ENCODE measurements at regions not wholly inside any gene's neighbourhood (a gene's known extent, or its start where the extent isn't known, plus 50 kb on each side); places are given as distances from the start of the nearest gene placed in this dataset.

- CTCF ChIA-PET, result interaction anchor here (0.7 to 1.7 kb wide), 6 partner anchors 16 to 289 kb away, joined by 3 to 4 read pairs (median 3); no protein-coding TSS in a partner anchor
Observed at GRCh38 chr3:22729212-22729611, 473.9 kb upstream of the UBE2E2 start.

DNA sequence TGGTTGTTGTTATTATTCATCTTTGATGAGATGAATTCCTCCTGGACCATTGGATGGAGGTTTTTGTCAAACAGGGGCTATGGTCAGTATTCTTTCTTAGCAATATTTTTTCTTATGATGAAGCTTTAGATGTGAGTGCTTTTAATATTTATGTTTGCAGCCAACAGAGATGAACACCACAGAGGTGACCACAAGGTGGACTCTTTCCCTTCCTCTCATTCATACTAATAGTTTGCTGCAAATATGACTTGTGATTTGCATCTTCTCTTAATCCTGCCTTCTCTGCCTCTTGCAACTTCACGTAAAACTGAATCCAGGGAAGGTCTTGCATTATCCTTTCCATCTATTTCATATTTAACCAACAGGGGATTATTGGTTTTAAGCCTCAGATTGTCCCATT is 473.1 kb upstream of the UBE2E2 start:
- no peaks in the 10 kb centered on the region for H3F3A ChIP-seq (replicated peaks; ENCODE audit: insufficient read depth)
- CTCF ChIA-PET, result interaction anchor here (0.9 to 1.7 kb wide), 5 partner anchors 16 to 290 kb away, joined by 3 to 4 read pairs (median 3); no protein-coding TSS in a partner anchor
- WGBS (ENCODE audit: low lambda C conversion rate), result 7% methylated on average over 1 of the region's 1 CpG
- H3K79me2 ChIP-seq (ENCODE audit: insufficient read depth), result no peaks in the 10 kb centered on the region
- H3K4me2 ChIP-seq, result no peak overlapping the region
- no peaks in the 10 kb centered on the region for H3K36me3 ChIP-seq (replicated peaks in 1 of 2; ENCODE audit: control insufficient read depth in 1 of 2, insufficient read depth in 2 of 2, low read length in 1 of 2)
- H3K9ac ChIP-seq, result no peak overlapping the region
- H3K9me2 ChIP-seq, result no peaks in the 10 kb centered on the region
- no peaks in the 10 kb centered on the region for H3K27me3 ChIP-seq (ENCODE audit: insufficient read depth)
- no peaks in the 10 kb centered on the region for H3K9me3 ChIP-seq
- no peak overlapping the region for H2AFZ ChIP-seq (ENCODE audit: low read depth)
- H3K27ac ChIP-seq (ENCODE audit: low read depth in 2 of 2, low read length in 1 of 2), result no peak overlapping the region
- peak; percentile 6 for DNase-seq
- no peaks in the 10 kb centered on the region for H4K20me1 ChIP-seq (ENCODE audit: insufficient read depth)
- H3K4me3 ChIP-seq (ENCODE audit: low read depth in 2 of 2, low read length in 1 of 2), result no peak overlapping the region
- no peaks in the 10 kb centered on the region for H3K4me1 ChIP-seq (ENCODE audit: control insufficient read depth in 1 of 2, insufficient read depth in 2 of 2, low read depth in 1 of 2, low read length in 1 of 2)
- POLR2A ChIA-PET, result no interaction called here
- peak; percentile 32 for TF ChIP-seq SMC3 (IDR thresholded peaks at IDR 0.05; ENCODE audit: low read depth, low read length)
- peak; percentile 68 for TF ChIP-seq RAD21 (IDR thresholded peaks at IDR 0.05; ENCODE audit: low read length)
- no peak for TF ChIP-seq GABPA (IDR thresholded peaks at IDR 0.05; ENCODE audit: low read depth)
- TF ChIP-seq CTCF (IDR thresholded peaks at IDR 0.05), result peak; percentile 44
- no peak for TF ChIP-seq TEAD4 (IDR thresholded peaks at IDR 0.05; ENCODE audit: borderline replicate concordance, insufficient read depth)

More at GRCh38 chr3:22729212-22729611, 473.9 kb upstream of the UBE2E2 start:
- no peaks in the 10 kb centered on the region for H3K36me3 ChIP-seq (replicated peaks in 1 of 2; ENCODE audit: control insufficient read depth in 1 of 2, insufficient read depth in 2 of 2, low read length in 1 of 2)
- no peak overlapping the region for H3K27ac ChIP-seq (ENCODE audit: low read depth in 2 of 2, low read length in 1 of 2)
- H3K79me2 ChIP-seq (ENCODE audit: insufficient read depth), result no peaks in the 10 kb centered on the region
- H2AFZ ChIP-seq (ENCODE audit: low read depth), result no peak overlapping the region
- H3K27me3 ChIP-seq (ENCODE audit: insufficient read depth), result no peaks in the 10 kb centered on the region
- H3K4me3 ChIP-seq (ENCODE audit: low read depth in 2 of 2, low read length in 1 of 2), result no peak overlapping the region
- no peaks in the 10 kb centered on the region for H3K9me3 ChIP-seq
- no peaks in the 10 kb centered on the region for H3K9me2 ChIP-seq
- TF ChIP-seq MAX (IDR thresholded peaks at IDR 0.05; ENCODE audit: low read depth), result no peak
- TF ChIP-seq, protein P1, sequence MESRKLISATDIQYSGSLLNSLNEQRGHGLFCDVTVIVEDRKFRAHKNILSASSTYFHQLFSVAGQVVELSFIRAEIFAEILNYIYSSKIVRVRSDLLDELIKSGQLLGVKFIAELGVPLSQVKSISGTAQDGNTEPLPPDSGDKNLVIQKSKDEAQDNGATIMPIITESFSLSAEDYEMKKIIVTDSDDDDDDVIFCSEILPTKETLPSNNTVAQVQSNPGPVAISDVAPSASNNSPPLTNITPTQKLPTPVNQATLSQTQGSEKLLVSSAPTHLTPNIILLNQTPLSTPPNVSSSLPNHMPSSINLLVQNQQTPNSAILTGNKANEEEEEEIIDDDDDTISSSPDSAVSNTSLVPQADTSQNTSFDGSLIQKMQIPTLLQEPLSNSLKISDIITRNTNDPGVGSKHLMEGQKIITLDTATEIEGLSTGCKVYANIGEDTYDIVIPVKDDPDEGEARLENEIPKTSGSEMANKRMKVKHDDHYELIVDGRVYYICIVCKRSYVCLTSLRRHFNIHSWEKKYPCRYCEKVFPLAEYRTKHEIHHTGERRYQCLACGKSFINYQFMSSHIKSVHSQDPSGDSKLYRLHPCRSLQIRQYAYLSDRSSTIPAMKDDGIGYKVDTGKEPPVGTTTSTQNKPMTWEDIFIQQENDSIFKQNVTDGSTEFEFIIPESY (IDR thresholded peaks at IDR 0.05; ENCODE audit: borderline replicate concordance, low read depth), result no peak
- no peak for TF ChIP-seq RCOR1 (IDR thresholded peaks at IDR 0.05; ENCODE audit: low read length)
- TF ChIP-seq MEF2A (IDR thresholded peaks at IDR 0.05; ENCODE audit: borderline replicate concordance, low read depth), result no peak
- H3K4me2 ChIP-seq, result no peak overlapping the region
- no peak for DNase-seq
- POLR2A ChIA-PET, result no interaction called here
- H3K9ac ChIP-seq, result no peak overlapping the region
- H4K20me1 ChIP-seq (ENCODE audit: insufficient read depth), result no peaks in the 10 kb centered on the region
- no peaks in the 10 kb centered on the region for H3F3A ChIP-seq (replicated peaks; ENCODE audit: insufficient read depth)
- 55% methylated on average over 5 of the region's 5 CpGs for WGBS (ENCODE audit: low lambda C conversion rate)
- H3K4me1 ChIP-seq (ENCODE audit: control insufficient read depth in 1 of 2, insufficient read depth in 2 of 2, low read depth in 1 of 2, low read length in 1 of 2), result no peaks in the 10 kb centered on the region

Measured in SK-N-SH (cell line).